ENCODE measurements at regions not wholly inside any gene's neighbourhood (a gene's known extent, or its start where the extent isn't known, plus 50 kb on each side); places are given as distances from the start of the nearest gene placed in this dataset.
"Not testable (repeated sequence)": the region's sequence is repeated elsewhere in the genome, so short reads cannot be mapped to it uniquely, and the experiment has no call there.

- no peaks in the 10 kb centered on the region for H3K27me3 ChIP-seq (ENCODE audit: control insufficient read depth, low read length)
- peak overlapping the region; percentile 85 for H3K4me3 ChIP-seq (ENCODE audit: low read length)
- peaks cover 14% of the 10 kb centered on the region for H3K36me3 ChIP-seq (ENCODE audit: control insufficient read depth, low read length)
- H3F3A ChIP-seq (ENCODE audit: control insufficient read depth, insufficient read depth) = peaks cover 49% of the 10 kb centered on the region
- TF ChIP-seq, protein P1, sequence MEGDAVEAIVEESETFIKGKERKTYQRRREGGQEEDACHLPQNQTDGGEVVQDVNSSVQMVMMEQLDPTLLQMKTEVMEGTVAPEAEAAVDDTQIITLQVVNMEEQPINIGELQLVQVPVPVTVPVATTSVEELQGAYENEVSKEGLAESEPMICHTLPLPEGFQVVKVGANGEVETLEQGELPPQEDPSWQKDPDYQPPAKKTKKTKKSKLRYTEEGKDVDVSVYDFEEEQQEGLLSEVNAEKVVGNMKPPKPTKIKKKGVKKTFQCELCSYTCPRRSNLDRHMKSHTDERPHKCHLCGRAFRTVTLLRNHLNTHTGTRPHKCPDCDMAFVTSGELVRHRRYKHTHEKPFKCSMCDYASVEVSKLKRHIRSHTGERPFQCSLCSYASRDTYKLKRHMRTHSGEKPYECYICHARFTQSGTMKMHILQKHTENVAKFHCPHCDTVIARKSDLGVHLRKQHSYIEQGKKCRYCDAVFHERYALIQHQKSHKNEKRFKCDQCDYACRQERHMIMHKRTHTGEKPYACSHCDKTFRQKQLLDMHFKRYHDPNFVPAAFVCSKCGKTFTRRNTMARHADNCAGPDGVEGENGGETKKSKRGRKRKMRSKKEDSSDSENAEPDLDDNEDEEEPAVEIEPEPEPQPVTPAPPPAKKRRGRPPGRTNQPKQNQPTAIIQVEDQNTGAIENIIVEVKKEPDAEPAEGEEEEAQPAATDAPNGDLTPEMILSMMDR (IDR thresholded peaks at IDR 0.05; ENCODE audit: low read depth, low read length, poor library complexity, severe bottlenecking) = no peak
- TF ChIP-seq EZH2phosphoT487 (IDR thresholded peaks at IDR 0.05; ENCODE audit: borderline replicate concordance, low read length) = no peak
- H3K4me2 ChIP-seq (ENCODE audit: low read length) = peak overlapping the region; percentile 99
- peak overlapping the region; percentile 100 for H3K27ac ChIP-seq (ENCODE audit: low read depth, low read length)
- H3K4me1 ChIP-seq (ENCODE audit: control insufficient read depth, low read length) = peaks cover 88% of the 10 kb centered on the region
- H3K9me2 ChIP-seq (replicated peaks; ENCODE audit: control insufficient read depth, low read length) = no peaks in the 10 kb centered on the region
- no peaks in the 10 kb centered on the region for H3K9me3 ChIP-seq (ENCODE audit: control insufficient read depth, insufficient read depth, low read length)
- no peaks in the 10 kb centered on the region for H4K20me1 ChIP-seq (ENCODE audit: control insufficient read depth, insufficient read depth, low read depth, low read length)
- H3K79me2 ChIP-seq (ENCODE audit: control insufficient read depth, low read length) = peaks cover 19% of the 10 kb centered on the region
Observed at GRCh38 chr10:30705101-30705624, 75.6 kb upstream of the LYZL2 start.

DNA sequence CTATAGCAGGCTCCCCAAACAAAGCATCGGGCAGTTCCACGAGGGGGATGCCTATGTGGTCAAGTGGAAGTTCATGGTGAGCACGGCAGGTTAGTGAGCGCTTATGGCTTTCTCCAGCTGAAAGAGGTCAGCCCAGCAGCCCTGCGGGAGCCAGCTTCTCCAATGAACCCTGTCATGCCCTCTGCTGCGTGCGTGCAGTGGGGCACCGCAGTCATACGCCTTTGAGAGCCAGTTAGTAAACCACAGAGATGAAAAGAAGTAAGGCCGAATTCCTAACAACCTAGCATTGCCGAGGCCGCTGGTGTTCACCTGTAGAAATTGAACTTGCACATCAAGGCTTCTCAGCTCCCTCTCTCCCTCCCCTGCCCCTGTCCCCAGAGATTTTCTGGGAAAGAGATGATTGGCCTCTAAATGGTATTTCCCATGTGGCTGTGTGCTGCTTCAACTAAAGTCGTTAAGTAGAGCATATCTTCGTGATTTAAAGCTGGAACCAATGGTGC is 75.1 kb upstream of the LYZL2 start:
- H3K9me3 ChIP-seq (ENCODE audit: control insufficient read depth, insufficient read depth, low read length); H3K27me3 ChIP-seq (ENCODE audit: control insufficient read depth, low read length); H3K9me2 ChIP-seq (replicated peaks; ENCODE audit: control insufficient read depth, low read length); H4K20me1 ChIP-seq (ENCODE audit: control insufficient read depth, insufficient read depth, low read depth, low read length): not testable (repeated sequence)
- Histone ChIP-seq H3K4me1 (ENCODE audit: control insufficient read depth, low read length) (peaks cover 91% of the 10 kb centered on the region), H3K36me3 (ENCODE audit: control insufficient read depth, low read length) (peaks cover 16% of the 10 kb centered on the region), H3K27ac (ENCODE audit: low read depth, low read length) (peak overlapping the region; percentile 100), H3K4me3 (ENCODE audit: low read length) (peak overlapping the region; percentile 85), H3K79me2 (ENCODE audit: control insufficient read depth, low read length) (peaks cover 22% of the 10 kb centered on the region), H3F3A (ENCODE audit: control insufficient read depth, insufficient read depth) (peaks cover 49% of the 10 kb centered on the region), H3K4me2 (ENCODE audit: low read length) (peak overlapping the region; percentile 99)

DNA sequence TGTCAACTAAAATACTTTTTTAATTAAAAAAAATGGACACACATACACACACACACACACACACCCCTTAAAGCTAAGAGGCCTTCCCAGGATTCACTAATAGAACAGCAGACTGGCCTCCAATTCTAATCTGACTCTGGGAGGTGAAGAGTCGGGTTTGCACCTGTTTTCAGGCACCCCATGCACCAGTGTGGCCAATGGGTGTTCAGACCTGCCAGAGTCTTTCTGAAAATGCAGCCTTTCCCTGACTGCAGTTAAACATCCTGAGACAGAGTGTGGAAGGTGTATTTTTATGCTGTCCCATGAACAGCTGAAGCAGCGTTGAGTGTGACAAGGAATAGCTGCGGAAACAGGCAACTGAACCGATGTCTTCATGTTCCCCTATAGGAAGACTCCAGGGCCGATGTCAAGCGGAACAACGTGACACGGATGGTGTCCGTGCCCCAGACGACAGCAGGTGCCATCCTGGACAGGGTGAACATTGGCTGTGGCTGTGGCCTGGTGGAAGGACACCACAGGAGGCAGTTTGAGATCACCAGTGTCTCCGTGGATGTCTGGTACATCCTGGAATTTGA is 74.6 kb upstream of the LYZL2 start:
- Histone ChIP-seq H3K4me3 (ENCODE audit: low read length) (peak overlapping the region; percentile 85), H3K27me3 (ENCODE audit: control insufficient read depth, low read length) (no peaks in the 10 kb centered on the region), H4K20me1 (ENCODE audit: control insufficient read depth, insufficient read depth, low read depth, low read length) (no peaks in the 10 kb centered on the region), H3F3A (ENCODE audit: control insufficient read depth, insufficient read depth) (peaks cover 49% of the 10 kb centered on the region), H3K79me2 (ENCODE audit: control insufficient read depth, low read length) (peaks cover 22% of the 10 kb centered on the region), H3K4me2 (ENCODE audit: low read length) (peak overlapping the region; percentile 99), H3K9me3 (ENCODE audit: control insufficient read depth, insufficient read depth, low read length) (no peaks in the 10 kb centered on the region), H3K36me3 (ENCODE audit: control insufficient read depth, low read length) (peaks cover 16% of the 10 kb centered on the region), H3K9me2 (replicated peaks; ENCODE audit: control insufficient read depth, low read length) (no peaks in the 10 kb centered on the region), H3K4me1 (ENCODE audit: control insufficient read depth, low read length) (peaks cover 91% of the 10 kb centered on the region), H3K27ac (ENCODE audit: low read depth, low read length) (peak overlapping the region; percentile 100)
- no peak for TF ChIP-seq EZH2phosphoT487 (IDR thresholded peaks at IDR 0.05; ENCODE audit: borderline replicate concordance, low read length)
- TF ChIP-seq, protein P1 (IDR thresholded peaks at IDR 0.05; ENCODE audit: low read depth, low read length, poor library complexity, severe bottlenecking) = no peak

GRCh38 chr10:30703446-30703845 is 73.9 kb upstream of the LYZL2 start:
- H3K4me1 ChIP-seq (ENCODE audit: control insufficient read depth, low read length) = peaks cover 94% of the 10 kb centered on the region
- H3K27me3 ChIP-seq (ENCODE audit: control insufficient read depth, low read length); H3K9me3 ChIP-seq (ENCODE audit: control insufficient read depth, insufficient read depth, low read length); H3K9me2 ChIP-seq (replicated peaks; ENCODE audit: control insufficient read depth, low read length); H4K20me1 ChIP-seq (ENCODE audit: control insufficient read depth, insufficient read depth, low read depth, low read length): not testable (repeated sequence)
- H3K4me3 ChIP-seq (ENCODE audit: low read length) = peak overlapping the region; percentile 85
- H3K79me2 ChIP-seq (ENCODE audit: control insufficient read depth, low read length) = peaks cover 22% of the 10 kb centered on the region
- peaks cover 49% of the 10 kb centered on the region for H3F3A ChIP-seq (ENCODE audit: control insufficient read depth, insufficient read depth)
- H3K4me2 ChIP-seq (ENCODE audit: low read length) = peak overlapping the region; percentile 99
- peak overlapping the region; percentile 100 for H3K27ac ChIP-seq (ENCODE audit: low read depth, low read length)
- peaks cover 16% of the 10 kb centered on the region for H3K36me3 ChIP-seq (ENCODE audit: control insufficient read depth, low read length)
